Common myeloid progenitor, CD34-positive (primary cell): ENCODE measurements at regions not wholly inside any gene's neighbourhood (a gene's known extent, or its start where the extent isn't known, plus 50 kb on each side); places are given as distances from the start of the nearest gene placed in this dataset.

Source experiments
- CTCF ChIA-PET: fragments of 350-600 bp; sonication (Branson Sonifier 250); formaldehyde crosslinking; loops from one replicate; lab custom pipeline; 2021; ENCODE audit warnings: antibody characterized with exemption; lab: Charles Lee
- POLR2A ChIA-PET: fragments of 350-600 bp; sonication (Branson Sonifier 250); formaldehyde crosslinking; loops from one replicate; lab custom pipeline; 2021; ENCODE audit warnings: antibody characterized with exemption; lab: Charles Lee
- DNase-seq, 3 donors: peaks; one replicate each; pipeline versions ENCODE4 v3.0.0 to v3.0.0-alpha.2; 2013
- H3K27ac ChIP-seq, 2 experiments: 1 replicate in 1 of 2; 2 replicates in 1 of 2; pipeline ENCODE4 v1.7.0; 2013; ENCODE audit warnings: inconsistent platforms in 2 of 2, low read length in 2 of 2, mild to moderate bottlenecking in 2 of 2, low read depth in 1 of 2, moderate library complexity in 1 of 2; ENCODE audit not compliant: severe bottlenecking in 2 of 2, insufficient read depth in 1 of 2, poor library complexity in 1 of 2
- H3K27me3 ChIP-seq, 5 experiments: replicated peaks in 2 of 5; 1 replicate in 3 of 5; 2 replicates in 2 of 5; pipeline versions ENCODE4 v1.6.1 to v1.7.0; 2013; ENCODE audit warnings: low read length in 4 of 5, mild to moderate bottlenecking in 2 of 5, moderate library complexity in 2 of 5, inconsistent platforms in 1 of 5; ENCODE audit not compliant: insufficient read depth in 5 of 5, control insufficient read depth in 4 of 5
- H3K36me3 ChIP-seq, 4 experiments: 1 replicate in 2 of 4; 2 replicates in 2 of 4; pipeline versions ENCODE4 v1.6.1 to v1.7.0; 2013; ENCODE audit warnings: low read length in 3 of 4, control low read depth in 1 of 4, mild to moderate bottlenecking in 1 of 4; ENCODE audit not compliant: control insufficient read depth in 4 of 4, insufficient read depth in 4 of 4
- H3K4me1 ChIP-seq, 4 experiments: 1 replicate in 3 of 4; 2 replicates in 1 of 4; pipeline versions ENCODE4 v1.6.1 to v1.7.1; 2013; ENCODE audit warnings: low read length in 3 of 4, mild to moderate bottlenecking in 3 of 4, control low read depth in 1 of 4, inconsistent platforms in 1 of 4, moderate library complexity in 1 of 4; ENCODE audit not compliant: control insufficient read depth in 4 of 4, insufficient read depth in 4 of 4; ENCODE audit errors: control extremely low read depth in 1 of 4
- H3K4me3 ChIP-seq, 7 experiments: 1 replicate in 4 of 7; 2 replicates in 3 of 7; pipeline versions ENCODE4 v1.5.1 to v1.7.0; 2013; ENCODE audit warnings: mild to moderate bottlenecking in 7 of 7, low read length in 6 of 7, moderate library complexity in 6 of 7, inconsistent platforms in 2 of 7, low read depth in 2 of 7, control low read depth in 1 of 7; ENCODE audit not compliant: insufficient read depth in 4 of 7, control insufficient read depth in 1 of 7; ENCODE audit errors: extremely low read depth in 1 of 7
- H3K9me3 ChIP-seq, 5 experiments: 1 replicate in 4 of 5; 2 replicates in 1 of 5; pipeline versions ENCODE4 v1.6.1 to v1.7.1; 2013; ENCODE audit warnings: low read length in 4 of 5, mild to moderate bottlenecking in 2 of 5, inconsistent platforms in 1 of 5, low read depth in 1 of 5, moderate library complexity in 1 of 5; ENCODE audit not compliant: control insufficient read depth in 4 of 5, insufficient read depth in 2 of 5; ENCODE audit errors: control extremely low read depth in 1 of 5
- WGBS: methylation state at CpG from one replicate; pipeline ENCODE4 v1.1.5; 2013; ENCODE audit not compliant: insufficient coverage; 5-methylcytosine and 5-hydroxymethylcytosine counted together

GRCh38 chr3:13205567-13206143 lies 132.4 kb upstream of the IQSEC1 start:
- Histone ChIP-seq H3K4me3 (no peak overlapping the region), H3K4me1 (peaks cover 0 to 6% (median 2%) of the 10 kb centered on the region in 4 experiments), H3K36me3 (no peaks in the 10 kb centered on the region), H3K27me3 (peaks cover 0 to 62% (median 10%) of the 10 kb centered on the region in 5 experiments), H3K9me3 (no peaks in the 10 kb centered on the region), H3K27ac (no peak overlapping the region)
- DNase-seq: no peak
- ChIA-PET CTCF (no interaction called here), POLR2A (no interaction called here)
- WGBS: 93% methylated on average over 3 of the region's 3 CpGs

- H3K36me3 ChIP-seq: no peaks in the 10 kb centered on the region
- peak overlapping the region in 1 of 7 experiments; percentile 8 for H3K4me3 ChIP-seq
- CTCF ChIA-PET: no interaction called here
- DNase-seq: no peak
- peaks cover 0 to 6% (median 2%) of the 10 kb centered on the region in 4 experiments for H3K4me1 ChIP-seq
- WGBS: 21% methylated on average over 34 of the region's 34 CpGs
- POLR2A ChIA-PET: no interaction called here
- H3K27ac ChIP-seq: no peak overlapping the region
- H3K27me3 ChIP-seq: peaks cover 0 to 65% (median 15%) of the 10 kb centered on the region in 5 experiments
- H3K9me3 ChIP-seq: no peaks in the 10 kb centered on the region
These were observed 130.9 kb upstream of the IQSEC1 start for GRCh38 chr3:13204177-13204581.

GRCh38 chr3:13203398-13204176 lies 130.4 kb upstream of the IQSEC1 start:
- no peak for DNase-seq
- CTCF ChIA-PET: no interaction called here
- Histone ChIP-seq H3K27ac (no peak overlapping the region), H3K4me3 (no peak overlapping the region), H3K9me3 (no peaks in the 10 kb centered on the region), H3K36me3 (no peaks in the 10 kb centered on the region), H3K4me1 (peaks cover 0 to 6% (median 2%) of the 10 kb centered on the region in 4 experiments), H3K27me3 (peaks cover 0 to 65% (median 15%) of the 10 kb centered on the region in 5 experiments)
- 74% methylated on average over 15 of the region's 22 CpGs for WGBS
- POLR2A ChIA-PET: no interaction called here

- WGBS: 95% methylated on average over 11 of the region's 16 CpGs
- Histone ChIP-seq H3K4me3 (no peak overlapping the region), H3K4me1 (peaks cover 0 to 6% (median 2%) of the 10 kb centered on the region in 4 experiments), H3K9me3 (no peaks in the 10 kb centered on the region), H3K27me3 (peaks cover 0 to 65% (median 15%) of the 10 kb centered on the region in 5 experiments), H3K27ac (no peak overlapping the region), H3K36me3 (no peaks in the 10 kb centered on the region)
- ChIA-PET CTCF (no interaction called here), POLR2A (no interaction called here)
- DNase-seq: no peak
These were observed 129.6 kb upstream of the IQSEC1 start for GRCh38 chr3:13202744-13203397.

- Histone ChIP-seq H3K36me3 (no peaks in the 10 kb centered on the region), H3K4me3 (no peak overlapping the region), H3K9me3 (no peaks in the 10 kb centered on the region), H3K4me1 (peaks cover 0 to 6% (median 4%) of the 10 kb centered on the region in 4 experiments), H3K27ac (no peak overlapping the region), H3K27me3 (peaks cover 0 to 56% (median 15%) of the 10 kb centered on the region in 5 experiments)
- POLR2A ChIA-PET: no interaction called here
- DNase-seq: no peak
- CTCF ChIA-PET: interaction anchor here (0.9 to 2.1 kb wide), 11 partner anchors 10 to 294 kb away, joined by 3 to 9 read pairs (median 4); no protein-coding TSS in a partner anchor
- WGBS: no CpG with 5 or more reads among the region's 3 CpGs
These were observed 128.6 kb upstream of the IQSEC1 start for GRCh38 chr3:13201851-13202250.

- ChIA-PET CTCF (interaction anchor here (0.9 to 2.1 kb wide), 14 partner anchors 9 to 447 kb away, joined by 3 to 9 read pairs (median 4); no protein-coding TSS in a partner anchor), POLR2A (interaction anchor here (0.6 kb wide), 1 partner anchor 259 kb away, joined by 3 read pairs; no protein-coding TSS in a partner anchor)
- Histone ChIP-seq H3K4me1 (peaks cover 0 to 15% (median 12%) of the 10 kb centered on the region in 4 experiments), H3K9me3 (no peaks in the 10 kb centered on the region), H3K27ac (no peak overlapping the region), H3K27me3 (peaks cover 0 to 48% (median 15%) of the 10 kb centered on the region in 5 experiments), H3K36me3 (no peaks in the 10 kb centered on the region), H3K4me3 (no peak overlapping the region)
- 16% methylated on average over 7 of the region's 7 CpGs for WGBS
- peak; percentile 53 to 71 (median 66) for DNase-seq
These were observed 127.7 kb upstream of the IQSEC1 start for GRCh38 chr3:13200946-13201345.
